Colon (tissue), 2 donors: ENCODE measurements at regions not wholly inside any gene's neighbourhood (a gene's known extent, or its start where the extent isn't known, plus 50 kb on each side); places are given as distances from the start of the nearest gene placed in this dataset.

Experiments
- FAIRE-seq: peaks from 2 replicates; lab custom pipeline; 2012; peaks lifted over from hg19 to GRCh38; lab: Jason Lieb, UNC
- donor health status: control.
- donor health status: control.

DNA sequence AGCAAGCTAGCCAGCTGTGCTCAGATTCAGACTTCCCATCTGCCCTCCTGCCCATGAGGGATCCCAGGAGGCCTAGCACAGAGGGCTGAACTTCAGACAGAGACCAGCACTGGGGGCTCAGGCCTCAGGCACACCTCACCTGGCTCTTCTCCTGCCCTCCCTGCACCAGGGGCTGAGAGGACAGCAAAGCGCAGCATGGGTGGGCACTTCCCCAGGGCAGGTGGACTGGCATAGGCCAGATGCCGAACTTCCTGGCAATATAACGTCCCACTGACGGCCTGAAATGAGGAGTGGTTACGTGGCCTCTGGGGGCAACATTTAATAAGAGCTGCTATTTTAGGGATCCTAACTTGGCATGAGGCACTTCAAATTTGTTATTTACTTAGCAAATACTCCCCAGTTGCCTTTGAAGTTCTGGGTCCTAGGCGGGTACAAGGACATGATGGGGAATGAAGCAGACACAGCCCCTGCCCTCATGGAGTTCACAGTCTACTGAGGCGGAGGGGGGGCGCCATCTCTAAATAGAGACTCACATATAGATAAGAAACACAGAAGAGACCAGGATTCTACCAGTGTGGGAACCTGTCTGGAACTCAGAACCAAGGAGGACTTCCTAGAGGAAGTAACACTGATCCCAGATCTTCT is 101.8 kb upstream of the ZMIZ1 start:
- no peak for FAIRE-seq

DNA sequence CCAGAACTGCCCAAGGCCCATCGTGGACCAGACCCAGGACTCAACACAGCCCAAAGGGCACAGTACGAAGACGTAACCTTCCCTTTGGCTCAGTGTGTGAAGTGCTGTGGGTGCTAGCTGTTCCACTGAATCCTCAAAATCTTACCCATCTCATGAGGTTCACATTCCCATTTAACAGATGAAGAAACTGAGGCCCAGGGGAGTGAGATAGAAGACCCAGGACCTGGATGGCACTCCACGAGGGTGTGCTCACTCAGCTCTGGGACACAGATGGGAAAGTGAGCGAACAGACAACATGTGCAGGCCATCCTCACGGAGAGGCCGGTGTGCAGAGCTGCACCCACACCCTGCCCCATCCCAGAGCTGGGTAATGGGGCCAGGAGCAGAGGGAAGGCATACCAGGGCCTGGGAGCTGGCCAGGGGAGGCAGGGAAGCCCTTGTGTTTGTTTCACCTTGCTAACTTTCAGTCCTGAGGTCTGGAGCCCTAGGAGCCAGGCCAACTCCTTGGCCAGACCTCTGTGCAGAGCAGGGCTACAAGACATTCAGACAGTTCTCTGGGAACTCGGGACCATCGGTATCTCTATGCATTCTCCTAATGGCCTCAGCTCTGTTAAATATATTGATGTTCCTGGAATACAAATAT is 100.3 kb upstream of the ZMIZ1 start:
- no peak for FAIRE-seq

DNA sequence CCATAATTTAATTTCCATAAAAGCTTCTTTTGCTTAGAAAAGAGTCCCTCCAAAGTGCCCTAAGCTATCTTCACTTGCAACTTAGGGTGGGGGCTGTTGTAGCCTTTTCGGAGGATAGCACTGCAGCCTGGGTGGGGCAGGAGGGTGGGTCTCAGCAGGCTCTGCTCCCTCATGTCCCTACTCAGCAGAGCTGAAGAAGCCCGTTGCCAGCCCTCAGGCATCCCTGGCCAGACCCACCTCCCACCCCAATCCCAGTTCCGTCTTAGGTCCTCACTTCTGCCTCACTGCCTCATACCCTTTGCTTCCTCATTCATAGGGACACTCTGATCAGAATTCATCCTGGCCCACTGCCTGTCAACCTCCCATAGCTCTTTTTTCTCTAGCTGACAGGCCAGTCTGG is 99.8 kb upstream of the ZMIZ1 start:
- FAIRE-seq = no peak

DNA sequence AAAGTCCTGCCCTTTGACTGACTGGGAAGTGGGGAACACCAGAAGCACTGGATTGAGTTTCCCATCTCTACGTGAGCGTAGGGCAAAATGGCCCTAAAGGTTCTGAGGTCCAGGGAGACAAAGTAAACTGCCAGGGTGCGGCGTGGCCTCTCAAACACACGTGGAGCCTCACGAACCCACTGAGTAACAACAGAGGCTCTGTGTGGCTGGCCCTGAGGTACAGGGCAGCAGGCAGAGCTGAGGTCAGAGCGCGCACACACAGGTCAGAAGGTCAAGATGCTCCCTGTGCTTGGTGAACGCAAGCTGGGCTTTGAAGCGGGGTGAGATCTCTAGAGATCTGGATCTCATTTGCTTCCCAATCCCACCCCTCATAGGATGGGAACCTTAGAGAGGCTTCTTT is 99.0 kb upstream of the ZMIZ1 start:
- no peak for FAIRE-seq

DNA sequence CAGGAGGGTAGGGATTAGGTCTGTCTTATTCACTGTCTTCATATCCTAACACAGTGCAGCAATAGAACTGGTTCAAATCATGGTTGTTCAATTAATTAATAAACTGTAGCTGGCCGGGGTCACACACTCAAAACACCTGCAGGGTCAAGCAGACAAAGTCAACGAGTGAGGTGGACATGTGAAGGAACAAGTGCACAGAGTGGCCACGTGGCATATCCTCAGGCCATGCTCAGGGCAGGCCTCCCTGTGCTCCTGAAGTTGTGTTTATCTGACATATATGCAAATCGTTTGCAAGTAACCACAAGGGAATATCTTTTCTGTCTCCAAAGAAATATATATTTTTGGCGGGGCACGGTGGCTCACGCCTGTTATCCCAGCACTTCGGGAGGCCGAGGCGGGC is 98.5 kb upstream of the ZMIZ1 start:
- no peak for FAIRE-seq

DNA sequence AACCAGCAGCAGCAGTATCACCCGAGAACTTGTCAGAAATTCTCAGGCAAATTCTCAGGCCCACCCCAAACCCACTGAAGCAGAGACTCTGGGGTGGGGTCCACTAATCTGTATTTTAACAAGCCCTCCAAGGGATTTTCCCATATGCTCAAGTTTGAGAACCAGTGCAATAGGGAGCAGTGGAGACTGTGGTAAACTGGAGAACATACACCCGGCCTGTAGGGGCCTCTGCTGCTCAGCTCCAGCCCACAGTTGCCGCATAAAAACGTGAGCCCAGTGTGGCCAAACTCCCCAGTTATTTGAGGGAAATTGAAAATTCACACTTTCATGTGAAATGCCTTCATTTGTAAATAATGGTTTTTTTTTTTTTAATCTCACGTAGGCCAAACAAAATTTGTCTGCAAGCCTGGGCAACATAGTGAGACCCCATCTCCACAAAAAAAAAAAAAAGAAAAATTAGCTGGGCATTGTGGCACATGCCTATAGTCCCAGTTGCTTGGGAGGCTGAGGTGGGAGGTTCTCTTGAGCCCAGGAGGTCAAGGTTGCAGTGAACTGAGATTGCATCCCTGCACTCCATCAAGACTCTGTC is 97.6 kb upstream of the ZMIZ1 start:
- no peak for FAIRE-seq

DNA sequence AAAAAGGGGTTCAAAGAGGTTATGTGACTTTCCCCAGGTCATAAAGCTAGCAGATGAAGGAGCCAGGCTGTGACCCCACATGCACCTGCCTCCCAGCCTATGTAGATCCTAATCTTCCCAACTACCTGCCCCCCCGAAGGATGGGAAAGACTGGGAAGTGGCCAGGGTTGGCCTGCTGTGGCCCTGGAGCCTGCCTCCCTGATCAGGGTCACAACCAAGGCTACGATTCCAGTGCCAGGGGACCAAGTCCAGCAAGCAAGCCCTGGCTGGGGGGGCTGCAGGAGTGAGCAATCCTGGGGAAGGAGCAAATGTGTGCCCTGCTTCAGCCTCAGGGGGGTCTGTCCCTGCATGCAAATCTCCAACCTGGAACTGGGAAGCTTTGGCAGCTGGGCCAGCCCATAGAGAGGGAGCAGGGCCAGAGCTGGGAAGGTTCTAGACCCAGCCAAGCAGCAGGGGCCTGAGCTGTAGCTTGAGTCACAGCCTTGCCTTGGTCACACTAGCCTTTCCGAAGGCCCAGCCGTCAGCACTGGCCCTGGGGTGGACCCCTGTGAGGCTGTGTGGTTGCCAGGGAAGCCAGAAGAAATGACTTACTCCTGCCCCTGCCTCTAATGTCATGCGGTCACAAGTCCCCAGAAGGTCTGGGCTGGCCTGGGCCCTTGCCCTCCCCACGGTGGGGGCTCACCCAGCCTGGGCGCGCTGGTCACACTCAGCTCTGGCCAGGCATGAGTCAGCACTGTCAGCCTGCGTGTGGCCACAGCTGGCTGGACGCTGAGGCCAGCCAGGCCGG is 96.4 kb upstream of the ZMIZ1 start:
- no peak for FAIRE-seq

DNA sequence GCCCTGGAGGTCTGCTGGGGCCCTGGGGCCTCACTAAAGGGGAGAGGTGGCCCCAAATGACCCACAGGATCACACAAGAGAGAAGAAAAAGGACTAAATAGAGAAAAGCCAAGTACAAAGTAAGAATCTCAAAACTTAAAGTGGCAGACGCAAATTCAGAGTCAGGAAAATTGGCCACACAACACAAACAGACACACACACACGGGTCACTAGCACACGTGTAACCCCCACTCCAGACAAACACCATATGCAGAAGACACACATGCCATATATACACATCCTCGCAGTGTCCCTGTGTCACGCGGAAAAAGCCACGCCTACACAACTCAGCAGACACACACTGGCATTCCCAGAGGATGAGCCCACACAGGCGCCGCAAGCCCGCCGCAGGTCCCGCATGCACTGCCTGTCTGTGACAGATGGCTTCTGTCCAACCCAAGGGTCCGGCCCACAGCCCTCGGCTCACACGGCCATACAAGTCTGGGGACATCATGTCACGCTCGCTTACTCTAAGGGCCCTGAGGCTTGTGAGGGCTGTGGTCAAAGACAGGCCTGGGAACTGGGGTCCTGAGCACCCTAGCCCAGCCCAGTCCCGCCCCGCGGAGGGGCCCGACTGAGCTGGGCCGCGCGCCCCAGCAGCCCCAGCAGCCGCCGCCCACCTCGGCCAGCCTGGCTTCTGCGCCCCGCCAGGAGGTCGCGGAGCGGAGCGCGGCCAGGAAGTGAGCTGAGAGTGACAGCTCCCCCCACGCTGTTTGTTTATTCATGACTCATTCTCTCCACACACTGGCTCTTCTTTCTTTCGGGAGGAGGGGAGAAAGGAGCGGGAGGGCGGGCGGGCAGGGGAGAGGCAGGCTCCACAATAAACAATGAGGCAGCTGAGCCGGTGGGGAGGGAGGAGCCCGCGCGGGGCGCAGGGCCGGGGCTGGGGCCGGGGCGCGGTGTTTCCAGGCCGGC is 95.5 kb upstream of the ZMIZ1 start:
- FAIRE-seq = no peak

DNA sequence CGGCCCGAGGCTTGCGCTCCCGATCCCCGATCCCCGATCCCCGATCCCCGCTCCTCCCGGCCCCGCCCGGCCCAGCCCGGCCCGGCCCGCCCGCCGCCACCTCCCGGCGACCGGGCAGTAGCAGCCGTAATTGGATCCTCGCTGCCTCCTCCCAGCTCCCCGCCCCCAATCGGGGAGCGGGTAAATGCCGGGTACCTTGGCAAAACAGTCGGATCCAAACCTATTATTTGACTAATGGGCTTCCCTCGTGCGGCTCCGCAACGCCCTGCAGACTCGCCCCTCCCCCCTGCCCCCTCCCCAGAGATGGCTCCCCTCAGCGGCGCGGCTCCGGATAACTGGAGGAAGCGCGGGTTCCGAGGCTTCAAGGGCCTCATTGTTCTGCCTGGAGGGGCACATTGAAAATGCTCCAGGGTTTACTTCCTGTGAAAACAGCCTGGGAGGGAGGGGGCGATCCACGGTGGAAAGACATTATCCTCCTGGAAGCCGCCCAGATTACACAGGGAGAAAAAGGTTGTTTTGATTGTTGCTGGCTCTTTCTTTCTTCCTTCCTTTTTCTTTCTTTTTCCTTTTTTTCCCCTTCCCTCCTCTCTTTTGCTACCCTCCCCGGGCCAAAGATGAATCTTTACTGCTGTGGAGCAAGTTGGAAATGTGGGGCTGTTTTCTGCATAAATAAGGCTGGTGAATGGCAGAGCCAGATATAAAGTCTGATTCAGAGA is 94.7 kb upstream of the ZMIZ1 start:
- no peak for FAIRE-seq

DNA sequence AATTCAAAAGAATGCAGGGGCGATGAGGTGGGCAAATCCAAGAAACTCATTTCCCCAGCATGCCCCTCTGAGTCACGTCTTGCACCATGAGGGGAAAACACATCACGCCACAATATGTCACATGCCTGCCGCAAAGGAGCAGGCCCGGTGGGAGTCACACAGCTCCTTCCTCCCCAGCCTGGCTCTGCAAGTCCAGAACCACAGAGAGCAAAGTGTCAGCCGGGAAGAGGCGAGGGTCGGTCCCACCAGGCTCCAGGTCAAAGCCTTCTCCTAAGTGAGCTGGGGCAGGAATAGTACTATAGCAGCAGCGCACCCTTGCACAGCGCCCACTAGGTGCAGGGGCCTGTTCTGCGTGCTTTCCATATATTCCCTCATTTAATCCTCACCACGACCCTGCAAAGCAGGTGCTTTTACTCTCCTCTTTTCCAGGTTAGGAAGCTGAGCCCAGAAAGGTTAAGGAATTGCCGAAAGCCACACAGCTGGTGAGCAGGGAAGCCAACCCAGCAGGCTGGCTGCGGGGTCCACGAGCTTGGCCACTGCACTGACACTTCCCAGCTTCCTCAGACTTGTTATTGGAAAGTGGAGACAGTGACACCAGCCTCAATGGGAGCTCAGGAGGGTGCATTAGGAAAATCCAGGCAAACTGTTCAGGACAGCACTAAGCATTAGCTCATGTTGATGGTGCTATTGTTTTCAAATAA is 94.0 kb upstream of the ZMIZ1 start:
- FAIRE-seq = no peak

DNA sequence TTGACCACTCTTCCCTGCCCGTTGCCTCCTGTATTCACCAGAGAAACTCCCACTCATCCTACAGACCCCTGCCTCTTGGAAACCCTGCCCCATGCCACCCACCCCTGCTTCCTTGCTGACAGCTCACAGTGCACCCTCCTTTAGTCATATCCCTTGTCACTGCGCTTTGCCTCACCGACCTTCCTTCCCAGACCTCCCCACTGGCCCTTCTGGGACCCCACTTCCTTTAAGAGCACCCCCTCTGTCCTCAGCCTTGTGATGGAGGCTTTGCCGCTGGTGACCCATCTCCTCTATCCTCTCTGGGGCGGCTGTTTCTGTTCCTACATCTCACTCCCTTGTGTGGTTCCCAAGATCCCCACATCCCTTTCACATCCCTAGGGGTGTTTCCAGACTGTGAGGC is 92.8 kb upstream of the ZMIZ1 start:
- FAIRE-seq = no peak

DNA sequence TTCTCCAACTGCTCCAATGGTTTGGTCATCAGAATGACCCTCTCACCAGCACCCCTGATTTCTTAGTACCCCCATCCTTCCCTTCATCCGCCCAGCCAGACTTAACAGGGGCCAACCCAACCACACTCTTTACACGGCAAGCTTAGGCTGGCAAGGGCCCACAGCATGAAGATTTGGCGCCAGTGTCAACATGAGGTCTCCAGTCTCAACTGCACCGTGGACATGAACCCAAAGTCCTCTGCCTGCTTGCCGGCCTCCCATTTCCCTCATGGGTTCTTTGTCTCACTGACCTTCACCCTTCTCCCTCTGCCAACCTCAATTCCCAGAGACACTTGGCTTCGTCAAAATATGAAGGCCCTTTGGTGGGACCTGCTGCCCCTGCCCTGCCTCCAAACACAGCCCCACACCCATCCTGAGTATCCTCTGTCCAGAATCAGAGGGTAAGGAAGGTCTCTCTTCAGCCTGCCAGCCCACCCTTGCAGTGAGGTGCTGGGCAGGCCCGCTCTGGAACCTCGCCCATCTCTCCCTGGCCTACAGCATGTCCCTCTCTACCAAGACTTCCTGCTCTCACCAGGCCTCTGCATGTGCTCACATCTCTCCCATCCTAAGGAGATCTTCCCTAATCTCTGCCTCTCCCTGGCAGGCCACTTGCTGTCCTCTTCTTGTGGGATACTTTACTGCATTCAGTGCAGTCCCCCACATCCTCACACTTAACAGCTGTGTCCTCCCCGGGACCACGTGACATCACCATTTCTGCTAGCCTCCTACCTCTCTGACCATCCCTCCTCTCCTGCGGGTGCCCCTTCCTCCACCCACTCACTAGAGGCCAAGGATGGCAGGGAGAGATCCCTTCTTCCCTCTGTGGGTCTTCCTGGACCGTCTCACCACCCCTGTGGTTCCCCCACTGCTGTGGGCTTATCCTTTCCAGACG is 91.7 kb upstream of the ZMIZ1 start:
- FAIRE-seq = no peak

DNA sequence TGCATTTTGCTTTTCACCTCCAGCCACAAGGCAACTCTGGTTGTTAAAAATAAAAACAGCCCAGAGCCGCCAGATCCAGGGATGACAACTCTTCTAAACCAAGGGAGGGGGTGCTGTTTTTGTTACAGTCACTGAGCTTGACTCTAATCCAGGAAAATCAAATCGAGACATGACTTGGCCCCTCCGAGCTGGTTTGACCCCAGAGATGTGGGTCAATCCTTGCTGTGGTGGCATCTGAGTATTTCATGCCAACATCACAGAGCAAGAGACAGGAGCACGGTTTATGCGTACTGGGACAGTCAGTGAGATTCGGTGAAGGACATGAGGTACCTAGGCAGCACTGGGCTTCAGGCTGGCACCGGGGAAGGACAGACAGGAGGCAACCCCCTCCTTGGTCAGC is 88.8 kb upstream of the ZMIZ1 start:
- no peak for FAIRE-seq

DNA sequence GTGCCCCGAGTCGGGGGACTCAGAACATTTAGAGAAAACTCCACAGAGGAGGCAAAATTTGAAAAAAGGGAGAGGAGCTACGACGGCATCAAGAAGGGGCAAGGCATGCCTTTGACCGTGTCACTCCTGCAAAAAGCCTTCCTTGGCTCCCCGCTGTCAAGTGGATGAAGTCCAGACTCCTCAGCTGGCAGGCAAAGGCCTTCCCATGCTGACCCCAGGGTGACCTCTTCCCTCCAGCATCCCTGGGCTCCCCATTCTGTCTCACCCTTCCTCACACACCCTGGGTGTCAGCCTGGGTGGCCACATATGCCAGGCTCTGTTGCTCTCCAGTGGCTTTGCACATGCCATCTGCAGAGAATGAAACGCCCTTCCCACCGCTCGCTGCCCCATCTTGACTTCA is 88.4 kb upstream of the ZMIZ1 start:
- FAIRE-seq = no peak

DNA sequence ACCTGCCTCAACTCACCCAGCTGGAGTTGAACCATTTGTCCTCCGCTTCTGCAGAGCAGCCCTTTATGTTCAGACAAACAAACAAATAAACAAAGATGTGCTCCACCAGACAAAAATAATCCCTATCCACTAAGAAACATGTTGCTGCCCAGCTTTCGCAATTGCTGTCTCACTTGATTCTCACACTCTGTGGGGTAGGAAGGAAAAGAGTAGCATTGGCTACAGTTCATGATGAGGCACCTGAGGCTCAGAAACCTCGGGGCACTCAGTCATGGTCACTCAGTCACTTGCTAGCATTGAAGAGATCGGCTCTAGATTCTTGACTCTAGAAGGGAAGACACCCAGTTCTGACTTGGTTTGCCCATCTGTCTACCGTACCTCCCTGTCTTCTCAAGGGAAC is 88.0 kb upstream of the ZMIZ1 start:
- FAIRE-seq = no peak

DNA sequence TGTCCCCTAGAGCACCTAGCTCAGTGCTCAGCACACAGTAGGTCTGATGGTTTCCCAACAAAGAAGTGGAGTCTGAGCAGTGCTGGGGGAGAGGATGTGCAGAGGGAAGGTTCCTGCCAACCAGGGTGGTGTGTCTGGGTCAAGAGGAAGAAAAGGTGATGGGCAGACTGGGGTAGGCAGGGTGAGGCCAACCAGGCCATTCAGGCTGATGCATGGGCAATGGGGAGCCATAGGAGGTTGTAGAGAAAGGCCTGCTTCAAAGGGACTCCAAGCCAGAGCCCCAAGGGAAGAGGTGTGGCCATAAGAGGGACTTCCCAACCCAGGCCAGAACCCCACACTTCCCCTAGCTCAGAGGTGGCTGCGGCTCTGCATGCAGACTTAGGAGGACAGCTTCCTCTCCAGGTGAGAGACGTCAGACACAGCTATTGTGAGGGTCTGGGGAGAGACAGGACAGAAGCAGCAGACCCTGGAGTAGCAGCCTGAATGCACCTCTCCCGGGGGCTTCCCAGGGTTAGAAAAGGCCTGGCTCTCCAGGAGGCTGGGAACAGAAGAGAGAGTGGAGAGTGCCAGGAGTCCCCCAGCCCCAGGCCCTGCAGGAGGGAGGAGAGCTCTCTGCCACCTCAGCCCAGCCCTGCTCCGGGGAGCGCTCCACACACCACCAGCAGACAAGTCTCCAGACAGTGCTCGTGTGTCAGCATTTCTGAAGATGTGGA is 87.4 kb upstream of the ZMIZ1 start:
- FAIRE-seq = no peak

DNA sequence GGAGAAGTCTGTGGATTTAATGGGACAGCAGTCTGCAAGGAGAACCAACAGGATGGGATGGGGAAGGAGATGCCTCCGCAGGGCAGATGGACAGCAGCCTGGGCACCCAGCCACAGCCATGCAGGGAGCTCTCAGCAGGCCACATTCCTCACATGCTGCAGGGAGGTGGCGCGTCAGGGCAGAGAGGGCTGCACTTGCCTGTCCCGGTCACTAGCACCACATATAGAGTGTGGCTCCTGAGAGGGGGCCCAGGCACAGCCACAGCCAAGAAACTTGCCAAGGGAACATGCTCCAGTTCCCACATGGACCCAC is 86.8 kb upstream of the ZMIZ1 start:
- FAIRE-seq = no peak

DNA sequence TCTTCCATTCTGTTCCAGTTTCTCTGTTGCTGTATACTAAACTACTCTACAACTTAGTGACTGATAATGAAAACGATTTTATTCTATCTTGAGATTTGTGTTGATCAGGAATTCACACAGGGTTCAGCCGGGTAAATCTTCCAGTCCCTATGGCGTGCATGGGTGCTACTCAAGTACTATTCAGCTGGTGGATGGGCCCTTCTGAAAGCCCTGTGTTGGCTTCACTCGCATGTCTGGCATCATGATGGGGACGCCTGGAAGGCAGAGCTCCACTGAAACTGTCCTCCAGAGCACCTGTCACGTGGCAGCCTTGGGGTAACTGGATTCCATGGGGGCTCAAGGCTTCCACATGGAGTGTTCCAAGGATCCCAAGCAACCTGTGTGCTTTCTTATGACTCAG is 86.0 kb upstream of the ZMIZ1 start:
- FAIRE-seq = no peak

DNA sequence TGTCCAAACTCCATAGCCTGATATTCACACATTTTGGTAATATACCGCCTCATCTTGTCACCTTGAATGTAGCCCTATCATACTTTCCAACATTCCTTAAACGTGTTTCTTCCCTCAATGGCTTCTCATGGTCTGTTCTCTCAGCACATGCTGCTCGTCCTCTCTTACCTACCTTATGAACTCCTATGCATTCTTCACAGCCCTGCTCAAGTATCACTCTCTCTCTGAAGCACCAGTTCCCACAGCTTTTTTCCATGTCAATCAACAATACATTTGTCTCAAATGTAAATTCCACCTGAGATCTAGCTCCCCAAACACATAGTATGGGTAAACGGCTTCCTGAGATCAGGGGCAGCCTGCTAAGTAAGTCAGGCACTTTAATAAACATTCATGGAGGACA is 85.2 kb upstream of the ZMIZ1 start:
- no peak for FAIRE-seq
